Endothelial cell of umbilical vein (primary cell): ENCODE measurements at regions not wholly inside any gene's neighbourhood (a gene's known extent, or its start where the extent isn't known, plus 50 kb on each side); places are given as distances from the start of the nearest gene placed in this dataset.

ENCODE experiments used
- BruUV-seq: library from RNA; stranded (reverse); fragments of 400-500 nt; replicated peaks from 2 replicates; lab custom pipeline; 2021; lab: Mats Ljungman, UMichigan
- CTCF ChIA-PET: fragments of 300-600, 350-600 bp; sonication (Branson Sonifier 250); formaldehyde crosslinking; loops from one replicate; lab custom pipeline; 2021; ENCODE audit warnings: antibody characterized with exemption, inconsistent platforms; lab: Charles Lee
- POLR2A ChIA-PET: fragments of 300-600, 350-600 bp; sonication (Branson Sonifier 250); formaldehyde crosslinking; loops from one replicate; lab custom pipeline; 2021; ENCODE audit warnings: antibody characterized with exemption, inconsistent platforms; lab: Charles Lee
- DNase-seq: peaks from one replicate; pipeline ENCODE4 v3.0.0-alpha.2; 2011; ENCODE audit warnings: low read depth, low spot score
- FAIRE-seq: peaks from 2 replicates; lab custom pipeline; 2011; peaks lifted over from hg19 to GRCh38; lab: Jason Lieb, UNC
- H2AFZ ChIP-seq: 2 replicates; pipeline ENCODE4 v1.6.0; 2012; ENCODE audit warnings: low read depth, low read length, control low read depth, inconsistent platforms
- H3K27ac ChIP-seq: 2 replicates; pipeline ENCODE4 v1.5.1; 2011; ENCODE audit warnings: low read depth, mild to moderate bottlenecking, control low read depth, low read length, moderate library complexity; ENCODE audit not compliant: insufficient read depth
- H3K27me3 ChIP-seq, 2 experiments: 2 replicates each; pipeline versions ENCODE4 v1.6.0 to v1.6.1; 2011; ENCODE audit warnings: low read length in 2 of 2, mixed read lengths in 1 of 2; ENCODE audit not compliant: control insufficient read depth in 2 of 2, insufficient read depth in 2 of 2
- H3K36me3 ChIP-seq, 2 experiments: 2 replicates in 1 of 2; 3 replicates in 1 of 2; pipeline ENCODE4 v1.5.1; 2011; ENCODE audit warnings: low read length in 2 of 2, mild to moderate bottlenecking in 1 of 2, moderate library complexity in 1 of 2; ENCODE audit not compliant: control insufficient read depth in 2 of 2, insufficient read depth in 2 of 2; ENCODE audit errors: extremely low read depth in 1 of 2
- H3K4me1 ChIP-seq: 3 replicates; pipeline ENCODE4 v1.5.1; 2011; ENCODE audit warnings: mild to moderate bottlenecking, low read length; ENCODE audit not compliant: control insufficient read depth, insufficient read depth; ENCODE audit errors: extremely low read depth
- H3K4me2 ChIP-seq: 2 replicates; pipeline ENCODE4 v1.6.1; 2011; ENCODE audit warnings: low read length, control low read depth, mixed read lengths; ENCODE audit not compliant: insufficient read depth
- H3K4me3 ChIP-seq, 3 experiments: fragments of 200-600 bp in 1 of 3; sonication (generic), shearing (Covaris generic) in 1 of 3; replicated peaks in 1 of 3; 2 replicates each; pipeline ENCODE4 v1.5.1; 2011 to 2016; ENCODE audit warnings: control low read depth in 3 of 3, low read length in 3 of 3, mild to moderate bottlenecking in 2 of 3, inconsistent platforms in 1 of 3, low read depth in 1 of 3, moderate library complexity in 1 of 3; ENCODE audit not compliant: insufficient read depth in 1 of 3
- H3K79me2 ChIP-seq: 2 replicates; pipeline ENCODE4 v1.6.0; 2012; ENCODE audit warnings: low read length, inconsistent platforms; ENCODE audit not compliant: control insufficient read depth, insufficient read depth
- H3K9ac ChIP-seq: replicated peaks from 2 replicates; pipeline ENCODE3; 2011; ENCODE audit warnings: low read length, control low read depth; ENCODE audit not compliant: insufficient read depth; ENCODE audit errors: extremely low read depth
- H3K9me1 ChIP-seq: replicated peaks from 3 replicates; pipeline ENCODE4 v1.6.0; 2011; ENCODE audit warnings: mild to moderate bottlenecking, low read length; ENCODE audit not compliant: control insufficient read depth, insufficient read depth; ENCODE audit errors: extremely low read depth
- H3K9me3 ChIP-seq: replicated peaks from 2 replicates; pipeline ENCODE4 v1.5.1; 2012; ENCODE audit warnings: low read length, inconsistent platforms; ENCODE audit not compliant: control insufficient read depth, insufficient read depth
- H4K20me1 ChIP-seq: replicated peaks from 2 replicates; pipeline ENCODE3; 2011; ENCODE audit warnings: mild to moderate bottlenecking, low read length; ENCODE audit not compliant: control insufficient read depth, insufficient read depth; ENCODE audit errors: extremely low read depth
- EZH2 ChIP-seq: IDR thresholded peaks from 2 replicates; pipeline ENCODE4 v1.6.1; 2012; ENCODE audit warnings: borderline replicate concordance, low read depth, mild to moderate bottlenecking, moderate library complexity, low read length, inconsistent platforms; ENCODE audit not compliant: severe bottlenecking
- FOS ChIP-seq: IDR thresholded peaks from 2 replicates; pipeline ENCODE4 v1.6.1; 2011; ENCODE audit warnings: mild to moderate bottlenecking, low read length, moderate library complexity, borderline replicate concordance; ENCODE audit not compliant: insufficient read depth
- GATA2 ChIP-seq: IDR thresholded peaks from 2 replicates; pipeline ENCODE4 v1.7.0; 2011; ENCODE audit warnings: low read depth, mild to moderate bottlenecking, moderate library complexity, mixed read lengths, low read length; ENCODE audit not compliant: insufficient read length, insufficient read depth
- JUN ChIP-seq: IDR thresholded peaks from 2 replicates; pipeline ENCODE4 v1.6.1; 2011; ENCODE audit warnings: borderline replicate concordance, low read depth; ENCODE audit not compliant: insufficient read length, insufficient read depth
- MYC ChIP-seq: IDR thresholded peaks from one replicate; pipeline ENCODE4 v1.6.1; 2011; ENCODE audit warnings: mild to moderate bottlenecking, low read depth, low read length
- POLR2A ChIP-seq: IDR thresholded peaks from 2 replicates; pipeline ENCODE4 v1.6.1; 2012; ENCODE audit warnings: low read depth, mild to moderate bottlenecking, control low read depth, low read length
- POLR2AphosphoS5 ChIP-seq: IDR thresholded peaks from 2 replicates; pipeline ENCODE4 v1.6.1; 2012; ENCODE audit warnings: low read depth, mild to moderate bottlenecking, control low read depth, low read length, moderate library complexity; ENCODE audit not compliant: insufficient read depth
- dilution Hi-C: fragments of 300-500 bp; cut with MboI; formaldehyde crosslinking; loops from one replicate; pipeline ENCODE4 v1.15.0; 2019; ENCODE audit warnings: low sequenced_read_pairs; ENCODE audit not compliant: extremely low pct_ligation_motif_present
- intact Hi-C: fragments of 100-400 bp; cut with micrococcal nuclease; formaldehyde crosslinking; loops from one replicate; pipeline ENCODE4 v1.10.0; 2022
- TF ChIP-seq, protein P1 (sequence below): IDR thresholded peaks from 2 replicates; pipeline ENCODE4 v1.6.1; 2011; ENCODE audit not compliant: insufficient read depth, insufficient read length
- TF ChIP-seq, protein P2 (sequence below), 2 donors: IDR thresholded peaks; 1 replicate in 1 of 2; 2 replicates in 1 of 2; pipeline ENCODE4 v1.5.1; 2011; ENCODE audit warnings: low read length in 2 of 2, mild to moderate bottlenecking in 2 of 2, moderate library complexity in 2 of 2, control low read depth in 1 of 2, inconsistent platforms in 1 of 2, low read depth in 1 of 2; ENCODE audit not compliant: insufficient read depth in 1 of 2; ENCODE audit errors: extremely low read depth in 1 of 2

DNA sequence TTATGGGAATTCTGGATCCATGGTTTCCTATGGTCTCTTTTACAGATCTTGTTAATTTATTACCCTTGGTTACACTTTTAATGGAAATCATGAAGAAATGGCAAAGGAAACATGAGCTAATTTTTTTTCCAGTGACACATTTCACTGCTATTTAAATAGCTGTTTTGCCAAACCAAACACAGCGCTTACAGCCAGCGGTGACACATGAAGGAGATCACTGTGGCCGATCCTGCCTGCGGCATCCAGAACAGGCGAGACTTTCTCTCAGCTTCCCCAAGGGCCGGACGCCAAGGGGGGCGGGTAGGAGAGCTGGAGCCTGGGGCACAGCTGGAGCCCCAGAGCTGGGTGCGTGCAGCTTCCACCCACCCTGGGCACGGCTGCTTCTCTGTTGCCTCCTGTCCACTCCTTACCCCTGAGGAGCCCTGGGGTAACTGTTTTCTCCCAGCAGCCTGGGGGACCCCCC lies 81.4 kb upstream of the PKDCC start:
- CTCF ChIA-PET = interaction anchor here (0.7 to 1.8 kb wide), 8 partner anchors 12 to 362 kb away, joined by 3 to 8 read pairs (median 4); no protein-coding TSS in a partner anchor
- H2AFZ ChIP-seq = peak overlapping the region; percentile 35
- H3K9me3 ChIP-seq = no peaks in the 10 kb centered on the region
- H3K79me2 ChIP-seq = no peaks in the 10 kb centered on the region
- peak; percentile 88 for TF ChIP-seq FOS
- TF ChIP-seq EZH2 = no peak
- peak; percentile 20 for TF ChIP-seq GATA2
- TF ChIP-seq, protein P1, sequence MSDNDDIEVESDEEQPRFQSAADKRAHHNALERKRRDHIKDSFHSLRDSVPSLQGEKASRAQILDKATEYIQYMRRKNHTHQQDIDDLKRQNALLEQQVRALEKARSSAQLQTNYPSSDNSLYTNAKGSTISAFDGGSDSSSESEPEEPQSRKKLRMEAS = no peak
- TF ChIP-seq JUN = peak; percentile 94
- no peak for TF ChIP-seq POLR2A
- TF ChIP-seq POLR2AphosphoS5 = peak; percentile 63
- TF ChIP-seq MYC = no peak
- TF ChIP-seq, protein P2, sequence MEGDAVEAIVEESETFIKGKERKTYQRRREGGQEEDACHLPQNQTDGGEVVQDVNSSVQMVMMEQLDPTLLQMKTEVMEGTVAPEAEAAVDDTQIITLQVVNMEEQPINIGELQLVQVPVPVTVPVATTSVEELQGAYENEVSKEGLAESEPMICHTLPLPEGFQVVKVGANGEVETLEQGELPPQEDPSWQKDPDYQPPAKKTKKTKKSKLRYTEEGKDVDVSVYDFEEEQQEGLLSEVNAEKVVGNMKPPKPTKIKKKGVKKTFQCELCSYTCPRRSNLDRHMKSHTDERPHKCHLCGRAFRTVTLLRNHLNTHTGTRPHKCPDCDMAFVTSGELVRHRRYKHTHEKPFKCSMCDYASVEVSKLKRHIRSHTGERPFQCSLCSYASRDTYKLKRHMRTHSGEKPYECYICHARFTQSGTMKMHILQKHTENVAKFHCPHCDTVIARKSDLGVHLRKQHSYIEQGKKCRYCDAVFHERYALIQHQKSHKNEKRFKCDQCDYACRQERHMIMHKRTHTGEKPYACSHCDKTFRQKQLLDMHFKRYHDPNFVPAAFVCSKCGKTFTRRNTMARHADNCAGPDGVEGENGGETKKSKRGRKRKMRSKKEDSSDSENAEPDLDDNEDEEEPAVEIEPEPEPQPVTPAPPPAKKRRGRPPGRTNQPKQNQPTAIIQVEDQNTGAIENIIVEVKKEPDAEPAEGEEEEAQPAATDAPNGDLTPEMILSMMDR (IDR thresholded peaks at IDR 0.05; ENCODE audit: extremely low read depth in 1 of 2, insufficient read depth in 1 of 2, low read depth in 1 of 2, low read length in 2 of 2) = no peak
- peak overlapping the region; percentile 35 for H3K4me2 ChIP-seq
- no peaks in the 10 kb centered on the region for H3K36me3 ChIP-seq
- no peaks in the 10 kb centered on the region for H4K20me1 ChIP-seq
- peak overlapping the region; percentile 32 for H3K9ac ChIP-seq
- dilution Hi-C loops (no loop called here), intact Hi-C loops (loop anchor here (1.0 to 5.0 kb wide), 3 partner anchors 13 to 121 kb away; no protein-coding TSS in a partner anchor)
- no peaks in the 10 kb centered on the region for H3K27me3 ChIP-seq
- DNase-seq (peak; percentile 93), FAIRE-seq (peak; percentile 95)
- peaks cover 24% of the 10 kb centered on the region for H3K4me1 ChIP-seq
- no peak overlapping the region for H3K4me3 ChIP-seq
- peak overlapping the region; percentile 60 for H3K27ac ChIP-seq
- BruUV-seq = no TSS peak
- POLR2A ChIA-PET = interaction anchor here (1.2 kb wide), 1 partner anchor 81 kb away, joined by 4 read pairs; the partner anchor contains the start of gene PKDCC
- no peaks in the 10 kb centered on the region for H3K9me1 ChIP-seq
